ENCODE measurements at regions not wholly inside any gene's neighbourhood (a gene's known extent, or its start where the extent isn't known, plus 50 kb on each side); places are given as distances from the start of the nearest gene placed in this dataset.

DNA sequence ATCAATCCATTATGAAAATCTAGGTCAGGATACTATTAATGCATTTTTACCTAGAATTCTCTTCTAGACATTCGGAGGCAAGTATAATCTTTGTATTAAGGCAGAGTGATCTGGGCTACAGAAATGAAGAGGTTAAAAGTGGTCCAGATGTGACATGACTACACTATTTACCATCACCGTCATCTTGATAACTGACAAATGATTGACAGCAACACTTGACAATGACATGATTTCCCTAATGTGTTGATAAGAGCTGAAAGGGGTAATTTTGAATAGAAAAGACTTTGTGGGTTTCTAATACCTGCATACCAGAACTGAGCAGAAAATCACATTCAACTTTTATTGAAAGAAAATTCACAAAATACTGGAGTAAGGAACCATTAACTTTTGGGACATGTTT, 718.9 kb upstream of the MAP3K7 start:
- intact Hi-C loops (cut with DNase I): no loop called here
- Histone ChIP-seq H3K36me3 (no peaks in the 10 kb centered on the region), H3K9me3 (no peaks in the 10 kb centered on the region), H3K4me1 (no peaks in the 10 kb centered on the region), H3K4me3 (no peak overlapping the region), H3K27me3 (no peaks in the 10 kb centered on the region), H3K27ac (no peak overlapping the region)
- DNase-seq (ENCODE audit: low spot score in 2 of 2): no peak
- TF ChIP-seq, protein P1, sequence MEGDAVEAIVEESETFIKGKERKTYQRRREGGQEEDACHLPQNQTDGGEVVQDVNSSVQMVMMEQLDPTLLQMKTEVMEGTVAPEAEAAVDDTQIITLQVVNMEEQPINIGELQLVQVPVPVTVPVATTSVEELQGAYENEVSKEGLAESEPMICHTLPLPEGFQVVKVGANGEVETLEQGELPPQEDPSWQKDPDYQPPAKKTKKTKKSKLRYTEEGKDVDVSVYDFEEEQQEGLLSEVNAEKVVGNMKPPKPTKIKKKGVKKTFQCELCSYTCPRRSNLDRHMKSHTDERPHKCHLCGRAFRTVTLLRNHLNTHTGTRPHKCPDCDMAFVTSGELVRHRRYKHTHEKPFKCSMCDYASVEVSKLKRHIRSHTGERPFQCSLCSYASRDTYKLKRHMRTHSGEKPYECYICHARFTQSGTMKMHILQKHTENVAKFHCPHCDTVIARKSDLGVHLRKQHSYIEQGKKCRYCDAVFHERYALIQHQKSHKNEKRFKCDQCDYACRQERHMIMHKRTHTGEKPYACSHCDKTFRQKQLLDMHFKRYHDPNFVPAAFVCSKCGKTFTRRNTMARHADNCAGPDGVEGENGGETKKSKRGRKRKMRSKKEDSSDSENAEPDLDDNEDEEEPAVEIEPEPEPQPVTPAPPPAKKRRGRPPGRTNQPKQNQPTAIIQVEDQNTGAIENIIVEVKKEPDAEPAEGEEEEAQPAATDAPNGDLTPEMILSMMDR (IDR thresholded peaks at IDR 0.05): no peak

- Histone ChIP-seq H3K27ac (no peak overlapping the region), H3K4me1 (no peaks in the 10 kb centered on the region), H3K4me3 (no peak overlapping the region), H3K9me3 (no peaks in the 10 kb centered on the region), H3K36me3 (no peaks in the 10 kb centered on the region), H3K27me3 (no peaks in the 10 kb centered on the region)
- TF ChIP-seq, protein P1 (IDR thresholded peaks at IDR 0.05): no peak
- intact Hi-C loops (cut with DNase I): no loop called here
- DNase-seq (ENCODE audit: low spot score in 2 of 2): no peak
These were observed 717.6 kb upstream of the MAP3K7 start for GRCh38 chr6:91304521-91304920.

DNA sequence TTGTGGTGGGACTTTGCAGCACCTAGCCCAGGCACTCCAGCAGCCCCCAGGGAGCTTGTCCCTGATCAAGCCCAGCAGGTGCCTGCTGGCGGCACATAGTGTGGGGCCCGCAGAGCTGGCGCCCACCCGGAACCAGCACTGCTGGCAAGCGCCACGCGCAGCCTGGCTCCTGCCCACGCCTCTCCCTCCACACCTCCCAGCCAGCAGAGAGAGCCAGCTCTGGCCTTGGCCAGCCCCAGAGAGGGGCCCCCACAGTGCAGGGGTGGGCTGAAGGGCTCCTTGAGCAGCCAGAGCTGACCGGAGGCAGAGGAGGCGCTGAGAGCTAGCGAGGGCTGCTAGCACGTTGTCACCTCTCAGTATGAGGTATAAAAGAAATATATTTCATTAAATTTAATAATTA, 716.5 kb upstream of the MAP3K7 start:
- Histone ChIP-seq H3K27ac (no peak overlapping the region), H3K27me3 (no peaks in the 10 kb centered on the region), H3K4me3 (no peak overlapping the region), H3K9me3 (no peaks in the 10 kb centered on the region), H3K4me1 (no peaks in the 10 kb centered on the region), H3K36me3 (no peaks in the 10 kb centered on the region)
- DNase-seq (ENCODE audit: low spot score in 2 of 2): no peak
- TF ChIP-seq, protein P1 (IDR thresholded peaks at IDR 0.05): no peak
- intact Hi-C loops (cut with DNase I): no loop called here

- no peak overlapping the region for H3K4me3 ChIP-seq
- no peak for DNase-seq (ENCODE audit: low spot score in 2 of 2)
- H3K27me3 ChIP-seq: no peaks in the 10 kb centered on the region
- no peaks in the 10 kb centered on the region for H3K4me1 ChIP-seq
- H3K9me3 ChIP-seq: no peaks in the 10 kb centered on the region
- no peaks in the 10 kb centered on the region for H3K36me3 ChIP-seq
- TF ChIP-seq, protein P1 (IDR thresholded peaks at IDR 0.05): no peak
- intact Hi-C loops (cut with DNase I): no loop called here
- H3K27ac ChIP-seq: peak overlapping the region in 1 of 2 donors; percentile 23
These were observed 712.9 kb upstream of the MAP3K7 start for GRCh38 chr6:91299544-91300491.

DNA sequence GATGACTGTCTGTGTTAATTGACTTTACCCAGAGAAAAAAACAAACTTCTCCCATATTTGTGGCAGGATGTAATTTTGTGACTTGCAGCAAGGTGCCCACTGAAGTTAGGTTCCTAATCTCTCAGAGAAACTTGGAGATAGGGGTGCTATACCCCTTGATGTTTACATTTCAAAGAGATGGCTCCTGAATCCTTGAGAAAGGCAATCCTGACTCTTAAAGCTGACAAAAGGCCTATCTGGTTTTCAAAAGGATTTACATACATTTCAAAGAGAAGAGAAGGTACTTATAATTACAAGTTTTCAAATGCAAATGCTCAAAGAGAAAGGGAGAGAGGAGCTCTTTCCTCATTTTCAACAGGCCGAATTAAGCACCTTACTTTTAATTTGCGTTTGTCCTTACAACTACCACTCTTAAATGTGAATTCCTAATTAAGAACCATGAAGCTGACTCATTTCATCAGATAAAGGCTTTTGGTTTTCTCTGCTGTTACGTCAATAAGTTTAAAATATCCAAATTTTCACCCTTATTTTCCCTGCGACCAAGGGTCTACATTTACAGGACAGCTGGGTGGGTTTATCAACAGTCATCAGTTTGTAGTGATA, 711.8 kb upstream of the MAP3K7 start:
- no peak overlapping the region for H3K4me3 ChIP-seq
- TF ChIP-seq, protein P1 (IDR thresholded peaks at IDR 0.05): no peak
- H3K4me1 ChIP-seq: no peaks in the 10 kb centered on the region
- H3K9me3 ChIP-seq: no peaks in the 10 kb centered on the region
- DNase-seq (ENCODE audit: low spot score in 2 of 2): no peak
- H3K27ac ChIP-seq: no peak overlapping the region
- H3K36me3 ChIP-seq: no peaks in the 10 kb centered on the region
- H3K27me3 ChIP-seq: no peaks in the 10 kb centered on the region
- intact Hi-C loops (cut with DNase I): no loop called here
